ENCODE measurements at regions not wholly inside any gene's neighbourhood (a gene's known extent, or its start where the extent isn't known, plus 50 kb on each side); places are given as distances from the start of the nearest gene placed in this dataset.
A peak's percentile ranks its signal among the peaks of the same experiment; 100 is the strongest.
"Not testable (repeated sequence)": the region's sequence is repeated elsewhere in the genome, so short reads cannot be mapped to it uniquely, and the experiment has no call there.

DNA sequence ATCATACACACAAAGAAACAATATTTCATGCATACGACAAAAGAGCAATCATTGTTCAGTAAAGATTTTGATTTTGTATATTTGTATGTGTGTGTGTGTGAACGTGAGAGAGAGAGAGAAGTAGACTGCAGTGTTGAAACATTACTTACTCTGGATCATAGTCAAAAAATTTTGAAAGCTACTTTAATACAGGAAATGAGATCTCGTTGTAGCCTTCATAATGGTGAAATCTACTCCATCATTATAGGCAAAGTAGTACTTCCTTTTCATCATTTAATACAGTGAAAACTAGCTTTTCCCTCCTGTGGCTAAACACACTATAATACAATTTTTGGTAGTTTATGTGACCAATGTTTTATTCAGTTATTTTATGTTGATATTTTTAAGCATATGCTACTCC is 1427.7 kb upstream of the C9orf72 start:
- peak; percentile 51 for DNase-seq (ENCODE audit: low read depth)

DNA sequence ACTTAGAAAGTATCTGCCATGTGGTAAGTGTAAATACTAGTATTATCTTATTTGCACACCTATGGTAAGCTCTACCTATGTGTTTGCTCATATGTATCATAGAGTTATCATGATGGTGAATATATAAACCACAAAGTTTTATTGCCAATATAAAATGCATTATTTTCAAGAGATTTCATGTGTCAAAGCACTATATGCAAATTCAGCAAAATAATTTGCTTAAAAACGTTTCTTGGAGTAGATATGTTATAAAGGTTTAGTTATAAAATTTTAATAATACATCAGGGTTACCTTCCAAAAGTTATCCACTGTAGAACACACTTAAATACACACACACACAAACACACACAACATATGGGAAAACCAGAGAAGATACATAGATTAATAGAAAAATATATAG is 1431.7 kb upstream of the C9orf72 start:
- DNase-seq (ENCODE audit: low read depth) = no peak

DNA sequence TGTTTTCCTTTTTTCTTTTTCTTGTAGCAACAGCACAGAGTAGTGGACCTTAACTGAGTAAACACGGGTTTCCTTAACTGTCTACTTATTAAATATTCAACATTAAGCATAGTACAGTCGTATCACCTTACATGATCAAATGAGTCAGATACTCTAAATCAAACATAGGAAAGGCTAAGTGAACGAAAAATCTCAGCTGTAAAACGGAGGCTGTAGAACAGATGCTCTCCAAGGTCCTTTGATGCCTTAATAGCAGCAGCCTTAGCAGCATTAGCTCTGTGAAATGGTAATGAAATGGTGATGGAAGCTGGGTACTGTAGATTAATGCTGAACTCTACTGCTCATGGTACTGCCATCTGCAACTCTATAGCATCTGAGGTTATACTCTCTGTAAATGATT is 1433.3 kb upstream of the C9orf72 start:
- no peak for DNase-seq (ENCODE audit: low read depth)

DNA sequence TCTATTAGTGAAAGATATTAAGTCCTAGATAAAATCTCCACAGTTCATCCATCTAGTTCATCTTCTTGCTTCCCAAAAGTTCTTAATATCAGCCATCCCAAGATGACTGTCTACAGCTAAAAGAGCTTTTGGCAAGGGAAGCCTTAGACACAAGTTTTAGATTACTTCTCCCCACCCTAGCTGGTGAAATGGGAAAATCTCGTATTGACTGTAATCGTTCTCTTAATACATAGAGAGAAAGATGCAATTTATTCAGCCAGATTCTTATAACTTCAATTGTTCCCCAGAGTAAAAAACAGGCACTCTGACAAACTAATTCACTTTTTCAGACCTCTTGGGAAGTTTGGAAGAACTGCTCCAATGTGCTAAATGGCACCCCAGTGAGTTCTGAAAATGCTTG is 1439.6 kb upstream of the C9orf72 start:
- DNase-seq (ENCODE audit: low read depth) = no peak

DNA sequence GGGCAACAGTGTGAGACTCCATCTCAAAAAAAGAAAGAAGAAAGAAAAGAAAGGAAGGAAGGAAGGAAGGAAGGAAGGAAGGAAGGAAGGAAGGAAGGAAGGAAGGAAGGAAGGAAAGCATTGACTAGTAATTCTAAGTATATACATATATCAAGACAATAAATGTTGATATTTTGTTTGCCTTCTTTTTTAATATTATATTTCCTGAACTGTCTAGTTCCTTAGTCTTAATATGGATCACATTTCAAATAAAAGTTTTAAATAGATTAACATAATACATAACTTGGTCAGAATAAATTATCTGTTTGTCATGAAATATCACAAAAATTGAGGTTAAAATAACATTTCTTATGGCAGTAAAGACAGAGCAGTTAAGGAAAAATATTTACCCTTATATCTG is 1448.4 kb upstream of the C9orf72 start:
- DNase-seq (ENCODE audit: low read depth) = no peak

DNA sequence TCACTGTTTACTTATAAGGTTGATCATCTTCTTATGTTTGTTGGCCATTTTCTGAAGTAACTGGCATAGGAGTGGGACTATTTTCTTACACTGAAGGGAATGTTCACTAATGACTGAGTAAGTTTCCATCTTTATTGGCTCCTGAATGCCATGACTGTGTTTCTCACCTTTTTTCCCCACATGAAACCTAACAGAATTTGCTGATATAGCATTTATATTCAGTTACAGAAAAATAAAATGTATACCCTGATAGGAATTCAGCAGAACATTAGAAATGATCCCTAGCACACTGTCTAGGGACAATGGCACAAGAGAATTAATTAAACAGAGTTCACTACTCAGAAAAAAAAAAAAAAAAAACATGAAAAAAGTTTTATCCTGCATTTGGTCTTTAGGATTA is 1465.1 kb upstream of the C9orf72 start:
- DNase-seq (ENCODE audit: low read depth) = no peak

DNA sequence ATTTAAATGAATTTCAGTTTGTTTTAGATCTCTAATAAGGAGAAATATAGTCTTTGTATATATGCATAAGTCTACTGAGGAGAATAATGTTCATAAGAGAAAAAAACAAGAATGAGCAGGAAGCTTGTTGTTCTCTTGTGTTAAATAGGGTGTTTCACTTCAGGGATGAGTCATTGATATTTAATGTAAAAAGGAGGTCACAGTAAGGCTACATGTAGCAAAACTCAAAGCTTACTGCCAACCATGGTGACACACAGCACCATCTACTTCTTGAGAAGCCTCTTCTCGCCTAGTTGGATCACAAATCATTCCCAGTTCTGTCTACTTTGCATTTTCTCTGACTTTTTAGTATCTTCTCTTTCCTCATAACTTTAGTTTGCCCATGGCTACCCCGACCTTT is 1466.0 kb upstream of the C9orf72 start:
- peak; percentile 32 for DNase-seq (ENCODE audit: low read depth)

DNA sequence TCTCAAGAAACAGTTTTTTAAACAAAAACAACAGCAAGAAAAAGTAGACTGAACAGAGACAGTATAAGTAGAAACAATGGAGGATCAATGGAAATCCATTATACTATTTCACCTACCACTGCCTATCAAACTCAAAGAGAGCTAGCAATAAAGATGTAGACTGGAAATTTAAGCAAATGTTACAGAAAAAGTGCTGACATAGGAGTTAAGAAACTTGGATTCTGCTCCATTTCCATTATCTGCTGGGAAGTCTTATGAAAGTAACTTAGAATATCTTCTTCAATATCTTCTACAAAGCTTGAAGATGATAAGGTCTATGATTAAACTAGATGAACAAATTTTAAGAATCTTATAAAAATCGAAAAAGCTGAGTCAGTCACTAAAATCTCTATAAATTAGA is 1469.8 kb upstream of the C9orf72 start:
- no peak for DNase-seq (ENCODE audit: low read depth)

DNA sequence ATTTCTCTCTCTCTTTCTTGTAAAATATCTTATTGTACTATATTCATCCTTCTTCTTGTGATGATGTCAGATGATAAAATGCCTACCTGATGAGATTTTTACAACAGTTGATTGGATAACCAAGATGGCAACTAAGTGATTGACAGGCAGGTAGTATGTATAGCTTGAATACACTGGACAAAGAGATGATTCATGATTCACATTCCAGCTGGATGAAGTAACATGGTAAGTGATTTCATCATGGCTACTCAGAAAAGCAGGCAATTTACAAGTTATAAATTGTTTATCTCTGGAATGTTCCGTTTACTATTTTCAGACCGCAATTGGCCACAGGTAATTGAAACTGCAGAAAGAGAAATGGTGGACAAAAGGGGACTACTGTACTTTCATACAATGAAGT is 1471.7 kb upstream of the C9orf72 start:
- peak; percentile 73 for DNase-seq (ENCODE audit: low read depth)

DNA sequence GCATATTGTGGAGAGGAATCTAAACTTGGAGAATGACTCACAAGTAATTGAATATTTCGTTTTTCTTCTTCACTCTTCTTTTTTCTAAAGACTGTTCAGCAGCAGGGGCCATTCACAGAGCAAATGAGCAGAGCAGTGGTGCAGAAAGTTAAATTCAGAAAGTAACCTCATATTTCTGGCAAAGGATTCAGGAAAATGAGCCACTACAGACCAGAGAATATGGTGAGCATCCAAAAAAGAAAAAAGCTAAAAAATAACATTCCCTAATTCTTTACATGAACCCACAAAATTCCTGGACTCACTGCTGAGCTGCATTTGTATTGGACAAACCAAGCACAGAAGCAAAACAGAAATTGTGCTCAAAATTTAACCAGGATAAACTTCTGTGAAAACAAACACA is 1486.8 kb upstream of the C9orf72 start:
- DNase-seq (ENCODE audit: low read depth) = no peak

DNA sequence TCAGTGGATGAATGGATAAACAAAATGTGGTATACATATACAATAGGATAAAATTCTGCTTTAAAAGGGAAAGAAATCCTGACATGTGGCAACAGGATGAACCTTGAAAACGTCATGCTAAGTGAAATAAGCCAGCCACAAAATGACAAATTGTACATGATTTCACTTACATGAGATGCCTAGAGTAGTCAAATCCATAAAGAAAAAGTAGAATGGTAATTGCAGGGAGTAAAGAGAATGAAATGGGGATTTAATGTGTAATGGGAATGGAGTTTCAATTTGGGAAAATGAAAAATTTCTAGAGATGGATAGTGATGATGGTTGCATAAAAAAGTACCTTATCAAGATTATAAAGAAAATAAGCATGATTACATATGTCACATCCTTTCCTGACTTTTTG is 1489.2 kb upstream of the C9orf72 start:
- no peak for DNase-seq (ENCODE audit: low read depth)

DNA sequence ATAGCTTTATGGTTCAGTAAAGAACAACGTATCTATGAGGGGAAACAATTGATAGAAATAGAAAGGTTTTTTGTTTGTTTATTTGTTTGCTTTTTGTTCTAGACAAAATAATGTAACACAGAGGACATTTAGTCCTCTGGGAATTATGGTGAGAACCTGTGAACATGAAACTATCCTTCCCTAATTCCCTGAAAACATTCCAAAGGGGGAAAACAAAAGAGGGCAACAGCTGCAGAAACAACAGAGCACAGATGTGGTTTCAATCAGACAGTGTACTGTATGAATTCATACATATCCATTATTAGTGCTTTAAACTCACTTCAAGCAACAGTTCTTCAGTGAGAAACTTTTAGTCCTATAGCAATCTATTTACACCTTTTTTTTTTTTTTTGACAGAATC is 1489.8 kb upstream of the C9orf72 start:
- no peak for DNase-seq (ENCODE audit: low read depth)

DNA sequence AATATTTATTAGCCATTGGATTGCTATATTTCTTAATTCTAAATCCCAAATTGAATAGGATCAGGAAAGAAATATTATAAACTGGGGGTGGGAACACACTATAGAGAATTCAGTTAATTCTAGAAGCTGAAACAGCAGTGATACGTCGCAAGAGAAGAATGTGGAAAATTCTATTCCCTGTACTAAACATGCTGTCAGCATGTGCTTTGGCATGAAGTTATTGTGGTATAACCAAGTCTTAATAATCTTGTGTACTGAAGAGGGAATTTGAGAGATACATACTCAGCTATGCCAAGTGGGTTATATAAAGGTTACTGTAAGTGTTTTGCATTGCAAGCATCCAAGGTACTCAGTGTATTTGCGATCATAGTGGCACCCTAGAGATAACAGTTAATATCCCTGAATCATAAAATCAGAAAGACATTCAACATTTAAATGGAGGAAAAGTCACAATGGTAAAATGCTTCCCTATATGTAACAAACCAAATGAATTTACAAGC is 1492.9 kb upstream of the C9orf72 start:
- DNase-seq (ENCODE audit: low read depth) = peak; percentile 29

DNA sequence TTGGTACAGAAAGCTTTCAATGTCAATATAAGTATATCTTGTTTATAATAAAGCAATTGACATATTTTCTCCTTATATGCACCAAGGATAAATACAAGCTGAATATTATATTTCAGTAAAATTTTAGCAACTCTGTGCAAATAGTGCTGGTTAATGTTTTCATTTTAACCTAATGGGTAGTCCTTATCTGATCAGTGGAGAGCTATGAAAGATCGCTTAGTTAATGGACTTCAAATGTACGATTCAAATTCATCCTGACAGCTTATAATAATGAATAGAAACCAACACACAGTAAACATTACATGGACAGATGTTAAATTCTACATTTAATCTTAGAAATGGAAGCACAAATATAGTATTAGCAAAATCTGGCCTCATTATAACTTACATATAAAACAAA is 1495.2 kb upstream of the C9orf72 start:
- no peak for DNase-seq (ENCODE audit: low read depth)

DNA sequence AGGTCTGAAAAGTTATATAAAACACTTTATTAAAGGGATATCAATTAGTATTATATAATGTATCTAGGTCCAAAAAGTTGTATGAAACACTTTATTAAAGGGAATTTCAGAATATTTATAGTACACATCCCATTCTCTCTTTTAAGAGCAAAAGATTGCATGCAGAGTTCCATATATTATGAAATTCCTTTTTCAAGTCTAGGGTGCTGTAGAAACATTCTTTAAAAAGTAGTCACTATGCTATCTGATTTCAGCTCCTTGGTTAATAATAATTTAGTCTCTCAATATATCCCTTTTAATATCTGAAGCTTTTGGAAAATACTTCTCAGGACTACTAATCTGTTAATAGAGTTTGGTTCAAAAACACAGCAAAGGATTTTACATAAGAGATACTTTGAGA is 1496.1 kb upstream of the C9orf72 start:
- DNase-seq (ENCODE audit: low read depth) = peak; percentile 31

DNA sequence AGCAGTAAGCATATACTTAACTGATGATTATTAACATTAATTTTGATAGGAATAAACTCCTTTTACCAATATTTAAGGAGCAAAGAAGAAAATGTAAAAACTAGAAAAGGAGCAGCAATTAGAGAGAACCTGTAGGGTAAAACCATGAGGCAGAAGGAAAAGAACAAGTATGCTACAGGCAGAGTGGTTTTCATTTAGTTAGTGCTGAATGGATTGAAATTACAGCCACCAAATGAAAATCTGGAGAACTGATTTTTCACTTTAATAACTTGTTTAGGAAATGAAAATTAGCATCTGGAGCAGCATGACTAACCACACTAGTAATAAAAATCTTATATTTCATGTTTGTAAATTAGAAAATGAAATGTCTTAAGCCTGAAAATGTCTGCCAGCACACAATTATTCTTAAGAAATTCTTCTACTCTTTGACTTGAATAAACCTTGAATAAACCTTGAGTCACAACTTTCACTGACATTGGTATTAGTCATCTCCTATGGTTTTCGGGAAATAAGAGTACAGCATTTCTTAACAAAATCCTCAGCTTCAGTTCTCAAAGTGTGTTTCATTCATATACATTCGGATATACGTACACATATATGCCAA is 1504.9 kb upstream of the C9orf72 start:
- peak; percentile 72 for DNase-seq (ENCODE audit: low read depth)

DNA sequence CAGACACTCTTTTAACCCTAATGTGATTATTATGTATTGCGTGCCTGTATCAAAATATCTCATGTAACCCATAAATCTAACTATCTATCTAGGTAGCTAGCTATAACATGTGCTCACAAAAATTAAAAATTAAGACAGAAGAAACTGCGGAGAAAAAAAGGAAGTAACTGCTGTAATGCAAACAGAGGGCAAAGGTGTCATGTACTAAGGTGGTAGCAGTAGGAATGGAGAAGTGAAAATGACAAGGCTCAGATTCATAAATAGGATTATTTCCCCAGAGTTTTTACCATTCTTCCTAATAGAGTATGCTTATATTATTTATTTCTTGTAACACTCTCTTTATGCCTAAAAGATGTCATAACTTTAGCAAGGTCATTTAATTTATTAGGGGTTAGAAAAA is 1527.5 kb upstream of the C9orf72 start:
- DNase-seq (ENCODE audit: low read depth) = no peak

DNA sequence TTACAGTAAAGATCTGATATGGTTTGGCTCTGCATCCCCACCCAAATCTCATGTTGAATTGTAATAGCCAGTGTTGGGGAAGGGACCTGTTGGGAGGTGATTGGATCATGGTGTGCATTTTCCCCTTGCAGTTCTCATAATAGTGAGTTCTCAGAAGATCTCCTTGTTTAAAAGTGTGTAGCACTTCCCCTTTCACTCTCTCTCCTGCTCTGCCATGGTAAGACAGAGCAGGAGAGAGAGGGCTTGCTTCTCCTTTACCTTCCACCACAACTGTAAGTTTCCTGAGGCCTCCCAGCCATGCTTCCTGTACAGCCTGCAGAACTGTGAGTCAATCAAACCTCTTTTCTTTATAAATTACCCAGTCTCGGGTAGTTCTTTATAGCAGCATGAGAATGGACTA is 1530.9 kb upstream of the C9orf72 start:
- not testable (repeated sequence) for DNase-seq (ENCODE audit: low read depth)

DNA sequence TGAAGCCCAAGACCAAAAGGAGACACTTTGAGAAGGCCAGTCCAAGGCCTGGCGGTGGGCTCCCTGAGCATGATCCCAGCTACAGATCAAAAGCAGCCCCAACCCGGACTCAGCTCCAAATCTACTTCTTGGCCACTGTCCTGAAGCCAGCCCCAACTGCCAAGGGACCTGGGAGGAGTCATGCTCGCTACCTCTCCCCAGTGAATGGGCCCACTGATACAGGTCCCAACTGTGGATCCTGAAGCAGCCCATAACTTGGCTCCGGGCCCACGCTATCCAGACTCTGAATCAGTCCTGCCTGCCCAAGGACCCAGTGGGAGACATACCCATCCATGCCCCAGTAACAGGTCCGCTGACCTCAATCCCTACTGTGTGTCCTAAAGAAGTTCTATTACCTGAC is 1545.3 kb upstream of the C9orf72 start:
- no peak for DNase-seq (ENCODE audit: low read depth)

DNA sequence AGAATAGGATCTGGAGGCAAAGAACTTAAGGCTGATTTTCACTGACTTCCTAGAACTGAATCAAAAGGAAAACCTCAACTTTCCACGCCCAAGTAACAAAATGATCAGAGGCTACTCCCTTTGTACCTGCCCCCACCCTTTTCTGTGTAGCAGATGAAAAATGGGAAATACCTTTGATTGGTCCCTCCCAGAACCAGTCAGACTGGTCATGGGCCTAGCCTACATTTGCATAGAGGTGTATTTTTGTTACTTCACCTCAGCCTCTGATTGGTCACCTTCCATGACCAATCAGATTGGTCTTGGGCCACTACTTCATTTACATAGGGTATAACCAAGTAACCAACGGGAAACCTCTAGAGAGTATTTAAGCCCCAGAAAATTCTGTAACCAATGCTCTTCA is 1553.5 kb upstream of the C9orf72 start:
- no peak for DNase-seq (ENCODE audit: low read depth)

DNA sequence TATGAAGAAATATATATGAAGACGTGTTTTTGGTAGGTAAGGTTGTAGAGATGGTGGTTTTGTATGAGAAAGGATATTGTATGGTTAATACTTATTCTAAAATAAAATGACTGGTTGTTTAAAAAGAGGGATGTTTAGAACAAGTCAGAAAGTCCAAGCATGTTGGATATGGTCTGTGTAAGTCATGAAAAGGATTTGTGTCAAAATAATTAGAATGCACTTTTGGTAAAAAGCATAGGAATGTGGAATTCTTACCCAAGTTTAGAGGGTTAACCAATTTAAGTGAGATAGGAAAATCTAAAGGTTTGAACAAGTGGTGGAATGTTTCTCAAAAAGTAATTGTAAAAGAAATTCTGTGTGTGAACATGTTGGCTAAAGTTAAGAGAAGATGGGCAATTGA is 1556.5 kb upstream of the C9orf72 start:
- DNase-seq (ENCODE audit: low read depth) = no peak

DNA sequence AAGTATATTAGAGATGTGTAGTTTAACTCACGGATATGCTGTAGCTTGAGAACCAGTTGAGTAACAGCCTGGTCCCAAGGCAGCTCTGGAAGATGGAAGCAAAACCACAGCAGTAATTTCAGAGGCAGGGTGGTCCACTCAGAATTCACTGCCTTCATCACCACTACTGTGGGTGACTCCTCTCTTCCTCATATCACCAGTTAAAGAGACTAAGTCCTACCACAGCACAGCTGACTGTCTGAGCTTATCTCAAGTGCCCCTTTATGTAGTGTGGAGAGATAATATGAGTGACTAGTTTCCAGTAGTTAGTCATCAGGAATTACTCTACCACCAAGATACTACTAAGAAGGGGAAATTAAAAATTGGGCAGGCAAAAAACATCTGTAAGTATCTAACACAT is 1571.2 kb upstream of the C9orf72 start:
- DNase-seq (ENCODE audit: low read depth) = peak; percentile 58

DNA sequence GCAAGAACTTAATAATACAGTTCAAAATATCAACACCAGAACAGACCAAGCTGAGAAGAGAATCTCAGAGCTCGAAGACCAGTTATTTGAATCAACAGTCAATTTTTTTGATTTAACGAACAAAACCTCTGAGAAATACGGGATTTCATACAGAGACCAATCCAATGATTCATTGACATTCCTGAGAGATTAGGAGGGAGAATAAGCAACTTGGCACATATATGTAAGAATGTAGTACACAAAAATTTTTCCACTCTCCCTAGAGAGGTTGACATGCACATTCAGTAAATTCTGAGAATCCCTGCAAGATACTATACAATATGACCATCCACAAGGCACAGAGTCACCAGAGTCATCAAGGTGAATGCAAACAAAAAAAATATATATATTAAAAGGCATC is 1577.3 kb upstream of the C9orf72 start:
- peak; percentile 52 for DNase-seq (ENCODE audit: low read depth)

DNA sequence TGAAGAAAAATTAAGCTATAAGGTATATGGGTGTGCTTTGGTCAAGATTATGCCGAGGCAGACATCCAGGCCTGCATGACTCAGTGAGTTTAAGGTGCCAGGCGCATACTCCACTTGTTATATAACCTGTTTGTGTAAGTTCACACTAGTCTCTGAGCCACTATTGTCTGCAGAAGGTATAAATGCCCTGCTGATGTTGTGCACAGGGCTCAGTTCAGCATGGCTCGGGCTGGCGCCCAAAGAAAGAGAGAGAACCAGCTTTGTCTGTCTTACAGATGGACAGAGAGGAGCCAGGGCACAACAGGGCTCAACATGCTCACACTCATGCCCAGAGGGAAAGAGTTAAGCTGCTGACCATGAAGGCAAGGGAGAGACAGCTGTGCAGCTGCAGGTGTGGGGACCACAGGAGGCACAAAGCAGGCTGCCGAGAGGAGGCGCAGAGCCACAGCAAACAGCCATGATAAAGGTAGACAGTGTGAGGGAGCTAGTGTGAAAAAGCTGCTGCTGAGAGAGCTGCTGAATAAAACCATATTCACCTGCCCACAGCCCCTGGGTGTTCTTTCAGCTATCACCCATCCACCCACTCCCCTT is 1587.6 kb upstream of the C9orf72 start:
- DNase-seq (ENCODE audit: low read depth) = no peak

Data from amniotic epithelial cell (primary cell).